K562 (cell line): ENCODE measurements at regions not wholly inside any gene's neighbourhood (a gene's known extent, or its start where the extent isn't known, plus 50 kb on each side); places are given as distances from the start of the nearest gene placed in this dataset.

Experiments
- ATAC-seq: fragments of 200-7000 bp; cut with Tn5 transposase; 3 replicates; pipeline ENCODE4 v1.9.1; 2020; ENCODE audit warnings: moderate library complexity
- BruUV-seq: library from RNA; stranded (reverse); fragments of 400-500 nt; replicated peaks from 2 replicates; lab custom pipeline; 2021; lab: Mats Ljungman, UMichigan
- CTCF ChIA-PET: fragments of 300-600 bp; formaldehyde crosslinking; extraction: SDS; loops from one replicate; lab custom pipeline; 2021; ENCODE audit warnings: low intra/inter-chr PET ratio; lab: Yijun Ruan, JAX
- POLR2A ChIA-PET: fragments of 300-600, 350-650 bp; sonication (Branson Sonifier 250); formaldehyde crosslinking; extraction: SDS; loops from one replicate; lab custom pipeline; 2021; ENCODE audit warnings: antibody characterized with exemption, inconsistent platforms; lab: Yijun Ruan, JAX
- DNase-seq, 4 experiments: peaks; one replicate each; pipeline versions ENCODE4 v3.0.0 to v3.0.0-alpha.2; 2011 to 2018; ENCODE audit warnings: low spot score in 3 of 4, mixed read lengths in 3 of 4; ENCODE audit errors: extremely low read depth in 1 of 4
- FAIRE-seq: peaks from 2 replicates; lab custom pipeline; 2011; peaks lifted over from hg19 to GRCh38; lab: Jason Lieb, UNC
- H2AFZ ChIP-seq: 2 replicates; pipeline ENCODE4 v1.6.0; 2011; ENCODE audit warnings: low read depth, low read length, control low read depth, inconsistent platforms
- H3K27ac ChIP-seq: fragments of 200-600 bp; 3 replicates; pipeline ENCODE4 v1.8.0; 2011; ENCODE audit warnings: low read depth, mild to moderate bottlenecking, control low read depth, inconsistent platforms, low read length, moderate library complexity, mixed read lengths; ENCODE audit errors: extremely low read depth
- H3K27me3 ChIP-seq, 2 experiments: fragments of 300-600 bp in 1 of 2; 2 replicates in 1 of 2; 3 replicates in 1 of 2; pipeline versions ENCODE4 v1.6.0 to v1.8.0; 2011; ENCODE audit warnings: inconsistent platforms in 2 of 2, low read length in 2 of 2, mild to moderate bottlenecking in 1 of 2, mixed read lengths in 1 of 2, moderate library complexity in 1 of 2; ENCODE audit not compliant: control insufficient read depth in 2 of 2, insufficient read depth in 2 of 2
- H3K36me3 ChIP-seq: fragments of 300-600 bp; 3 replicates; pipeline ENCODE4 v1.8.0; 2011; ENCODE audit warnings: mild to moderate bottlenecking, low read length, inconsistent platforms; ENCODE audit not compliant: control insufficient read depth, insufficient read depth
- H3K4me1 ChIP-seq, 2 experiments: fragments of 200-600 bp in 1 of 2; replicated peaks in 1 of 2; 2 replicates in 1 of 2; 3 replicates in 1 of 2; pipeline versions ENCODE4 v1.5.1 to v1.8.0; 2011; ENCODE audit warnings: inconsistent platforms in 2 of 2, low read length in 2 of 2, mild to moderate bottlenecking in 1 of 2, mixed read lengths in 1 of 2, moderate library complexity in 1 of 2; ENCODE audit not compliant: control insufficient read depth in 2 of 2, insufficient read depth in 2 of 2
- H3K4me2 ChIP-seq: 2 replicates; pipeline ENCODE4 v1.6.1; 2011; ENCODE audit warnings: low read length, control low read depth, inconsistent platforms, mixed read lengths; ENCODE audit not compliant: insufficient read depth
- H3K4me3 ChIP-seq: fragments of 200-600 bp; sonication (generic), shearing (Covaris generic); 2 replicates; pipeline ENCODE4 v1.5.1; 2016; ENCODE audit warnings: control low read depth, inconsistent platforms
- H3K79me2 ChIP-seq: fragments of 200-600 bp; 3 replicates; pipeline ENCODE4 v1.8.0; 2011; ENCODE audit warnings: low read length, inconsistent platforms; ENCODE audit not compliant: control insufficient read depth, insufficient read depth
- H3K9ac ChIP-seq, 2 experiments: 2 replicates each; pipeline versions ENCODE4 v1.6.0 to v1.6.1; 2011; ENCODE audit warnings: low read depth in 2 of 2, low read length in 2 of 2, control low read depth in 1 of 2, inconsistent platforms in 1 of 2, mild to moderate bottlenecking in 1 of 2, mixed read lengths in 1 of 2; ENCODE audit not compliant: insufficient read depth in 1 of 2
- H3K9me1 ChIP-seq: one replicate; pipeline ENCODE4 v1.6.0; 2011; ENCODE audit warnings: inconsistent platforms, mild to moderate bottlenecking, low read length, moderate library complexity; ENCODE audit not compliant: control insufficient read depth, insufficient read depth
- H3K9me3 ChIP-seq: replicated peaks from 2 replicates; pipeline ENCODE4 v1.5.1; 2011; ENCODE audit warnings: low read depth, low read length, inconsistent platforms; ENCODE audit not compliant: control insufficient read depth, insufficient read depth
- H4K20me1 ChIP-seq: replicated peaks from 2 replicates; pipeline ENCODE4 v1.6.1; 2011; ENCODE audit warnings: low read length, inconsistent platforms, mixed read lengths; ENCODE audit not compliant: control insufficient read depth, insufficient read depth
- KLF16 ChIP-seq: IDR thresholded peaks from 2 replicates; pipeline ENCODE4 v1.6.1; 2016; ENCODE audit warnings: antibody characterized with exemption
- LCOR ChIP-seq: sonication (generic); formaldehyde crosslinking; IDR thresholded peaks from 2 replicates; pipeline ENCODE4 v1.8.0; 2022; ENCODE audit warnings: mild to moderate bottlenecking, missing genetic modification reagents
- SREBF1 ChIP-seq: fragments of 150-350 bp; IDR thresholded peaks from 2 replicates; pipeline ENCODE4 v1.6.1; 2014; ENCODE audit warnings: antibody characterized with exemption, low read depth, low read length, borderline replicate concordance
- USF1 ChIP-seq: sonication (generic); formaldehyde crosslinking; IDR thresholded peaks from 2 replicates; pipeline ENCODE4 v1.9.0; 2022; ENCODE audit warnings: mild to moderate bottlenecking, missing genetic modification reagents
- WGBS: fragments of 100-300 bp; shearing (Covaris generic); methylation state at CpG from one replicate; pipeline ENCODE4 v1.1.6; 2016; ENCODE audit warnings: low coverage, mixed read lengths; ENCODE audit not compliant: insufficient coverage; ENCODE audit errors: missing lambda C conversion rate; 5-methylcytosine and 5-hydroxymethylcytosine counted together
- in situ Hi-C: fragments of 300-500 bp; cut with MboI; formaldehyde crosslinking; loops from 4 replicates; pipeline ENCODE4 v1.15.0; 2018; ENCODE audit warnings: inconsistent platforms, mixed read lengths
- intact Hi-C: fragments of 100-400 bp; cut with micrococcal nuclease; formaldehyde crosslinking; loops from 2 replicates; pipeline ENCODE4 v1.14.2; 2022
- TF ChIP-seq, protein P1 (sequence below): fragments of 250-450 bp; sonication (Bioruptor Pico); IDR thresholded peaks from 2 replicates; pipeline ENCODE4 v1.4.0; 2020; ENCODE audit warnings: borderline replicate concordance

GRCh38 chr2:9697909-9698308 is 67.1 kb upstream of the YWHAQ start:
- in situ Hi-C loops = no loop called here
- Histone ChIP-seq H3K4me1 (peaks cover 20 to 24% of the 10 kb centered on the region in 2 experiments), H2AFZ (no peak overlapping the region), H4K20me1 (no peaks in the 10 kb centered on the region), H3K36me3 (no peaks in the 10 kb centered on the region), H3K27me3 (no peaks in the 10 kb centered on the region), H3K9ac (no peak overlapping the region), H3K9me3 (no peaks in the 10 kb centered on the region), H3K79me2 (no peaks in the 10 kb centered on the region), H3K4me3 (no peak overlapping the region), H3K4me2 (no peak overlapping the region), H3K9me1 (no peaks in the 10 kb centered on the region), H3K27ac (no peak overlapping the region)
- ATAC-seq (no peak), FAIRE-seq (no peak), DNase-seq (no peak)
- intact Hi-C loops = no loop called here
- TF ChIP-seq USF1 (CRISPR knock-in tag) (no peak), SREBF1 (no peak), LCOR (no peak), KLF16 (no peak)
- TF ChIP-seq, protein P1, sequence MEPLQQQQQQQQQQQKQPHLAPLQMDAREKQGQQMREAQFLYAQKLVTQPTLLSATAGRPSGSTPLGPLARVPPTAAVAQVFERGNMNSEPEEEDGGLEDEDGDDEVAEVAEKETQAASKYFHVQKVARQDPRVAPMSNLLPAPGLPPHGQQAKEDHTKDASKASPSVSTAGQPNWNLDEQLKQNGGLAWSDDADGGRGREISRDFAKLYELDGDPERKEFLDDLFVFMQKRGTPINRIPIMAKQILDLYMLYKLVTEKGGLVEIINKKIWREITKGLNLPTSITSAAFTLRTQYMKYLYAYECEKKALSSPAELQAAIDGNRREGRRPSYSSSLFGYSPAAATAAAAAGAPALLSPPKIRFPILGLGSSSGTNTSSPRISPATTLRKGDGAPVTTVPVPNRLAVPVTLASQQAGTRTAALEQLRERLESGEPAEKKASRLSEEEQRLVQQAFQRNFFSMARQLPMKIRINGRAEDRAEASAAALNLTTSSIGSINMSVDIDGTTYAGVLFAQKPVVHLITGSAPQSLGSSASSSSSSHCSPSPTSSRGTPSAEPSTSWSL = no peak
- BruUV-seq = no TSS peak
- POLR2A ChIA-PET = interaction anchor here (1.2 kb wide), 1 partner anchor 67 kb away, joined by 3 read pairs; the partner anchor contains the start of gene YWHAQ
- CTCF ChIA-PET = no interaction called here
- 57% methylated on average over 4 of the region's 5 CpGs for WGBS
